OCI-M2 (cell line): ENCODE measurements at regions not wholly inside any gene's neighbourhood (a gene's known extent, or its start where the extent isn't known, plus 50 kb on each side); places are given as distances from the start of the nearest gene placed in this dataset.
"Not testable (repeated sequence)": the region's sequence is repeated elsewhere in the genome, so short reads cannot be mapped to it uniquely, and the experiment has no call there.

Experiments used
- DNase-seq: peaks from one replicate; lab custom pipeline; 2025; ENCODE audit not compliant: unreplicated experiment; lab: John Stamatoyannopoulos, UW

GRCh38 chr1:60564916-60565750, 491.6 kb upstream of the C1orf87 start:
- no peak for DNase-seq

GRCh38 chr1:60563777-60564535, 490.4 kb upstream of the C1orf87 start:
- no peak for DNase-seq

- no peak for DNase-seq
These were observed 489.2 kb upstream of the C1orf87 start for GRCh38 chr1:60562740-60563139.

- no peak for DNase-seq
These were observed 487.1 kb upstream of the C1orf87 start for GRCh38 chr1:60560701-60561100.

- DNase-seq = no peak
These were observed 484.7 kb upstream of the C1orf87 start for GRCh38 chr1:60558236-60558635.

- no peak for DNase-seq
These were observed 480.2 kb upstream of the C1orf87 start for GRCh38 chr1:60553730-60554129.

GRCh38 chr1:60547821-60548220, 474.3 kb upstream of the C1orf87 start:
- DNase-seq = no peak

GRCh38 chr1:60541831-60542532, 468.4 kb upstream of the C1orf87 start:
- DNase-seq = no peak

- DNase-seq = no peak
These were observed 466.6 kb upstream of the C1orf87 start for GRCh38 chr1:60540141-60540540.

- DNase-seq = no peak
These were observed 462.1 kb upstream of the C1orf87 start for GRCh38 chr1:60535713-60536112.

GRCh38 chr1:60527567-60527966, 454.0 kb upstream of the C1orf87 start:
- DNase-seq = no peak

- DNase-seq = no peak
These were observed 443.4 kb upstream of the C1orf87 start for GRCh38 chr1:60516996-60517395.

GRCh38 chr1:60510162-60510561, 436.6 kb upstream of the C1orf87 start:
- DNase-seq = no peak

GRCh38 chr1:60504206-60504840, 430.8 kb upstream of the C1orf87 start:
- DNase-seq = no peak

GRCh38 chr1:60503266-60503925, 429.8 kb upstream of the C1orf87 start:
- no peak for DNase-seq

GRCh38 chr1:60502506-60502905, 428.9 kb upstream of the C1orf87 start:
- no peak for DNase-seq

- DNase-seq = not testable (repeated sequence)
These were observed 416.4 kb upstream of the C1orf87 start for GRCh38 chr1:60489916-60490480.

- no peak for DNase-seq
These were observed 415.3 kb upstream of the C1orf87 start for GRCh38 chr1:60488847-60489246.

- DNase-seq = no peak
These were observed 414.2 kb upstream of the C1orf87 start for GRCh38 chr1:60487565-60488345.

- DNase-seq = no peak
These were observed 409.9 kb upstream of the C1orf87 start for GRCh38 chr1:60483509-60483908.
